ENCODE measurements at regions not wholly inside any gene's neighbourhood (a gene's known extent, or its start where the extent isn't known, plus 50 kb on each side); places are given as distances from the start of the nearest gene placed in this dataset.

GRCh38 chr3:127363171-127363570 is 75.3 kb upstream of the PRR20G start:
- Histone ChIP-seq H3K27ac (no peak overlapping the region), H3K4me2 (no peak overlapping the region), H3K9me3 (no peaks in the 10 kb centered on the region), H3K4me1 (no peaks in the 10 kb centered on the region), H3K4me3 (no peak overlapping the region)
- ATAC-seq = no peak
- TF ChIP-seq HOXB13 (CRISPR knock-in tag; IDR thresholded peaks at IDR 0.05; ENCODE audit: low read depth) (no peak), TFCP2L1 (CRISPR knock-in tag; IDR thresholded peaks at IDR 0.05) (no peak), RCOR1 (IDR thresholded peaks at IDR 0.05; ENCODE audit: low read depth, low read length) (no peak), JUN (IDR thresholded peaks at IDR 0.05) (no peak), FOSL2 (IDR thresholded peaks at IDR 0.05) (no peak), FOSL2 (CRISPR knock-in tag; IDR thresholded peaks at IDR 0.05) (no peak), CHD4 (IDR thresholded peaks at IDR 0.05; ENCODE audit: borderline replicate concordance) (no peak), ZNF302 (CRISPR knock-in tag; IDR thresholded peaks at IDR 0.05) (no peak), CTCF (IDR thresholded peaks at IDR 0.05) (no peak), ESRRA (IDR thresholded peaks at IDR 0.05; ENCODE audit: borderline replicate concordance, low read length) (no peak), FOXS1 (CRISPR knock-in tag; IDR thresholded peaks at IDR 0.05) (no peak), ZC3H11A (IDR thresholded peaks at IDR 0.05) (no peak), JUNB (IDR thresholded peaks at IDR 0.05) (no peak), RAD21 (conservative IDR thresholded peaks at IDR 0.05 in 1 of 2, IDR thresholded peaks at IDR 0.05 in 1 of 2) (no peak), NPAS2 (CRISPR knock-in tag; IDR thresholded peaks at IDR 0.05; ENCODE audit: borderline replicate concordance) (no peak)
- CTCF ChIA-PET = interaction anchor here (0.6 kb wide), 1 partner anchor 246 kb away, joined by 3 read pairs; no protein-coding TSS in a partner anchor
- WGBS (ENCODE audit: missing lambda C conversion rate) = 30% methylated on average over 11 of the region's 13 CpGs
- no peak for FAIRE-seq
- POLR2A ChIA-PET = no interaction called here
- DNase-seq (ENCODE audit: low read depth in 1 of 2, low spot score in 1 of 2) = no peak

- ChIA-PET CTCF (no interaction called here), POLR2A (no interaction called here)
- 20% methylated on average over 1 of the region's 7 CpGs for WGBS (ENCODE audit: missing lambda C conversion rate)
- DNase-seq (ENCODE audit: low read depth in 1 of 2, low spot score in 1 of 2) (no peak), ATAC-seq (no peak), FAIRE-seq (no peak)
- TF ChIP-seq, protein P1, sequence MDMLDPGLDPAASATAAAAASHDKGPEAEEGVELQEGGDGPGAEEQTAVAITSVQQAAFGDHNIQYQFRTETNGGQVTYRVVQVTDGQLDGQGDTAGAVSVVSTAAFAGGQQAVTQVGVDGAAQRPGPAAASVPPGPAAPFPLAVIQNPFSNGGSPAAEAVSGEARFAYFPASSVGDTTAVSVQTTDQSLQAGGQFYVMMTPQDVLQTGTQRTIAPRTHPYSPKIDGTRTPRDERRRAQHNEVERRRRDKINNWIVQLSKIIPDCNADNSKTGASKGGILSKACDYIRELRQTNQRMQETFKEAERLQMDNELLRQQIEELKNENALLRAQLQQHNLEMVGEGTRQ (IDR thresholded peaks at IDR 0.05) = no peak
- TF ChIP-seq BHLHE40 (IDR thresholded peaks at IDR 0.05; ENCODE audit: low read depth, low read length) = no peak
- TF ChIP-seq NFE2L2 (conservative IDR thresholded peaks at IDR 0.05; ENCODE audit: low read length) = no peak
- TF ChIP-seq MYC (IDR thresholded peaks at IDR 0.05; ENCODE audit: borderline replicate concordance, low read length) = no peak
- no peak for TF ChIP-seq EHF (CRISPR knock-in tag; IDR thresholded peaks at IDR 0.05)
- no peak for TF ChIP-seq EP300 (IDR thresholded peaks at IDR 0.05)
- no peak for TF ChIP-seq KDM1A (IDR thresholded peaks at IDR 0.05; ENCODE audit: low read depth)
- no peak for TF ChIP-seq ELK1 (IDR thresholded peaks at IDR 0.05; ENCODE audit: low read depth, low read length)
- no peak for TF ChIP-seq NPAS2 (CRISPR knock-in tag; IDR thresholded peaks at IDR 0.05; ENCODE audit: borderline replicate concordance)
- no peak for TF ChIP-seq ESRRA (IDR thresholded peaks at IDR 0.05; ENCODE audit: borderline replicate concordance, low read length)
- no peak for TF ChIP-seq ZFP36 (IDR thresholded peaks at IDR 0.05; ENCODE audit: borderline replicate concordance, partially characterized antibody)
- TF ChIP-seq RFX5 (IDR thresholded peaks at IDR 0.05) = no peak
- no peak for TF ChIP-seq EHMT2 (IDR thresholded peaks at IDR 0.05; ENCODE audit: low read depth)
- TF ChIP-seq FOSB (CRISPR knock-in tag; IDR thresholded peaks at IDR 0.05) = no peak
- TF ChIP-seq, protein P2, sequence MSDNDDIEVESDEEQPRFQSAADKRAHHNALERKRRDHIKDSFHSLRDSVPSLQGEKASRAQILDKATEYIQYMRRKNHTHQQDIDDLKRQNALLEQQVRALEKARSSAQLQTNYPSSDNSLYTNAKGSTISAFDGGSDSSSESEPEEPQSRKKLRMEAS (IDR thresholded peaks at IDR 0.05) = no peak
- Histone ChIP-seq H3K4me3 (no peak overlapping the region), H3K4me2 (no peak overlapping the region), H3K9me3 (no peaks in the 10 kb centered on the region), H3K27ac (no peak overlapping the region), H3K4me1 (no peaks in the 10 kb centered on the region)
These were observed 72.8 kb upstream of the PRR20G start for GRCh38 chr3:127360647-127361046.
